Cardiac muscle cell (in vitro differentiated cells and primary cell): ENCODE measurements at regions not wholly inside any gene's neighbourhood (a gene's known extent, or its start where the extent isn't known, plus 50 kb on each side); places are given as distances from the start of the nearest gene placed in this dataset.

Source experiments
- DNase-seq, 2 donors: peaks; one replicate each; pipeline versions ENCODE4 v3.0.0 to v3.0.0-alpha.2; 2010 to 2017; ENCODE audit warnings: low read depth in 1 of 2, low spot score in 1 of 2
- H3K27ac ChIP-seq: fragments of 200-600 bp; sonication (generic); 2 replicates; pipeline ENCODE4 v1.5.1; 2016
- H3K27me3 ChIP-seq: fragments of 200-600 bp; sonication (generic); 2 replicates; pipeline ENCODE4 v1.6.0; 2016; ENCODE audit warnings: control low read depth
- H3K36me3 ChIP-seq: fragments of 200-600 bp; sonication (generic); 2 replicates; pipeline ENCODE4 v1.5.1; 2016; ENCODE audit warnings: control low read depth
- H3K4me1 ChIP-seq: fragments of 200-600 bp; sonication (generic); 2 replicates; pipeline ENCODE4 v1.8.1; 2017; ENCODE audit warnings: low read depth, mild to moderate bottlenecking, mixed run types
- H3K4me3 ChIP-seq: fragments of 200-600 bp; sonication (generic); 2 replicates; pipeline ENCODE4 v1.5.1; 2016; ENCODE audit warnings: mild to moderate bottlenecking
- H3K9me3 ChIP-seq: fragments of 200-600 bp; sonication (generic); 2 replicates; pipeline ENCODE4 v1.5.1; 2017; ENCODE audit warnings: low read depth, mild to moderate bottlenecking, control low read depth
- TF ChIP-seq, protein P1 (sequence below): IDR thresholded peaks from 2 replicates; pipeline ENCODE4 v1.5.1; 2012; ENCODE audit warnings: low read depth, mild to moderate bottlenecking, low read length

GRCh38 chr6:145290122-145290521 lies 445.2 kb downstream of the EPM2A start:
- no peak for DNase-seq
- Histone ChIP-seq H3K36me3 (no peaks in the 10 kb centered on the region), H3K9me3 (no peaks in the 10 kb centered on the region), H3K4me3 (no peak overlapping the region), H3K27ac (no peak overlapping the region), H3K4me1 (peaks cover 4% of the 10 kb centered on the region), H3K27me3 (no peaks in the 10 kb centered on the region)
- TF ChIP-seq, protein P1, sequence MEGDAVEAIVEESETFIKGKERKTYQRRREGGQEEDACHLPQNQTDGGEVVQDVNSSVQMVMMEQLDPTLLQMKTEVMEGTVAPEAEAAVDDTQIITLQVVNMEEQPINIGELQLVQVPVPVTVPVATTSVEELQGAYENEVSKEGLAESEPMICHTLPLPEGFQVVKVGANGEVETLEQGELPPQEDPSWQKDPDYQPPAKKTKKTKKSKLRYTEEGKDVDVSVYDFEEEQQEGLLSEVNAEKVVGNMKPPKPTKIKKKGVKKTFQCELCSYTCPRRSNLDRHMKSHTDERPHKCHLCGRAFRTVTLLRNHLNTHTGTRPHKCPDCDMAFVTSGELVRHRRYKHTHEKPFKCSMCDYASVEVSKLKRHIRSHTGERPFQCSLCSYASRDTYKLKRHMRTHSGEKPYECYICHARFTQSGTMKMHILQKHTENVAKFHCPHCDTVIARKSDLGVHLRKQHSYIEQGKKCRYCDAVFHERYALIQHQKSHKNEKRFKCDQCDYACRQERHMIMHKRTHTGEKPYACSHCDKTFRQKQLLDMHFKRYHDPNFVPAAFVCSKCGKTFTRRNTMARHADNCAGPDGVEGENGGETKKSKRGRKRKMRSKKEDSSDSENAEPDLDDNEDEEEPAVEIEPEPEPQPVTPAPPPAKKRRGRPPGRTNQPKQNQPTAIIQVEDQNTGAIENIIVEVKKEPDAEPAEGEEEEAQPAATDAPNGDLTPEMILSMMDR: no peak

GRCh38 chr6:145292066-145292465 lies 443.3 kb downstream of the EPM2A start:
- no peak for DNase-seq
- TF ChIP-seq, protein P1: no peak

DNA sequence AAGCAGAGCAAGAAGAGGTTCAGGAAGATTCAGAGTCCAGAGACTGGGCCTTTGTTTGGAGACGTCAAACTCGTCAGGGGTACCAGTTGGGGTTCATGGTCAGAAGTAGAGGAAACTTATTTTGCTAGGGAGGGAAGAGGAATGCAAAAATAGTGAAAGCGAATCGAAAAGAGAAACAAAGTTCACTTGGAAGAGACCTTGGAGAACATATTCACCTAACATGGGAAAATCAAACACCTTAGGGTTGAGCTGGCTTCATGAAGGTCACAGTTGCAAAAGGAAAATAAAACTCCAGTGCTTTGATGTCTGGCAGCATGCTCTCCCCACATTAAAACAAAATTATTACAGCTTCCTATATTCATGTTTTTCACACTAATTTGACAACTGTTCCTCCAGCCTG lies 440.4 kb downstream of the EPM2A start:
- Histone ChIP-seq H3K9me3 (no peaks in the 10 kb centered on the region), H3K27ac (no peak overlapping the region), H3K27me3 (no peaks in the 10 kb centered on the region), H3K4me3 (no peak overlapping the region), H3K36me3 (no peaks in the 10 kb centered on the region), H3K4me1 (no peaks in the 10 kb centered on the region)
- TF ChIP-seq, protein P1: no peak
- no peak for DNase-seq

More at GRCh38 chr6:145292066-145292465, 443.3 kb downstream of the EPM2A start:
- Histone ChIP-seq H3K27me3 (no peaks in the 10 kb centered on the region), H3K4me1 (no peaks in the 10 kb centered on the region), H3K27ac (no peak overlapping the region), H3K9me3 (no peaks in the 10 kb centered on the region), H3K4me3 (no peak overlapping the region), H3K36me3 (no peaks in the 10 kb centered on the region)

GRCh38 chr6:145295746-145296145 lies 439.6 kb downstream of the EPM2A start:
- DNase-seq: no peak
- Histone ChIP-seq H3K27ac (no peak overlapping the region), H3K4me1 (no peaks in the 10 kb centered on the region), H3K27me3 (no peaks in the 10 kb centered on the region), H3K9me3 (no peaks in the 10 kb centered on the region), H3K4me3 (no peak overlapping the region), H3K36me3 (no peaks in the 10 kb centered on the region)
- TF ChIP-seq, protein P1: no peak

DNA sequence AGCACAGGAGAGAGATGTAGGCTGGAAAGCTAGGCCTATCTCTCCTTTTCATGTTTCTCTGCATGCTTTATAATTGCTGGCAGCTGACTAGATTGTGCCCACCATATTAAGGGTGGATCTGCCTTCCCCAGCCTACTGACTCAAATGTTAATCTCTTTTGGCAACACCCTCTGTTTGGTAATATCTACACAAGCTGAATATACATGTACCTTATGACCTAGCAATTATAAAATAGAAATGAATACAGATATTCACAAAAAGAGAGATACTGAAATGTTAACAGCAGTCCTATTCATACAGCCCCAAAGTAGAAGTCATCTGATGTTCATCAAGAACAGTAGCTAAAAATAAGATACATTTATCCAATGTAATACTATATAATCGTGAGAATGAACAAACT lies 429.6 kb downstream of the EPM2A start:
- TF ChIP-seq, protein P1: no peak
- H3K27ac ChIP-seq: no peak overlapping the region
- no peaks in the 10 kb centered on the region for H3K4me1 ChIP-seq
- no peak for DNase-seq
- no peak overlapping the region for H3K4me3 ChIP-seq
- no peaks in the 10 kb centered on the region for H3K9me3 ChIP-seq
- H3K36me3 ChIP-seq: no peaks in the 10 kb centered on the region
- H3K27me3 ChIP-seq: no peaks in the 10 kb centered on the region

DNA sequence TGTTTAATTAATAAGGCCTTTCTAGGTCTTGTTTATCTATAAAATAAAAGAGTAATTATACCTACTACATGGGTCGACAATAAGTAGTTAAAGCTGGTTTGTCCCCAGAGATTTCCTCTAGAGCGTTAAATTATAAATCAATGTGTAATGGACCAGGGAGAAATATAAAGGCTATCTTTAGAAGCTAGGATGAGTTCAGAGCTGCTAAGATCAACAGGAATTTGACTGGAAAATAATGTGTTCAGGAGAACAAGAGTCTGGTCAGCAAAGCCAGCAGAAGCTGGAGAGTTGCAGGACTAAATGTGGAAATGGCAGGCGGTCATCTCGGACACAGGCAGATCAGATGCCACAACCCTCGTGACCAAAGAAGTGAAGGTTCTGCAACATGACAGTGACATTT lies 428.8 kb downstream of the EPM2A start:
- DNase-seq: no peak
- H3K4me1 ChIP-seq: no peaks in the 10 kb centered on the region
- TF ChIP-seq, protein P1: no peak
- no peaks in the 10 kb centered on the region for H3K9me3 ChIP-seq
- no peaks in the 10 kb centered on the region for H3K27me3 ChIP-seq
- H3K4me3 ChIP-seq: no peak overlapping the region
- H3K36me3 ChIP-seq: no peaks in the 10 kb centered on the region
- no peak overlapping the region for H3K27ac ChIP-seq
